ENCODE measurements at regions not wholly inside any gene's neighbourhood (a gene's known extent, or its start where the extent isn't known, plus 50 kb on each side); places are given as distances from the start of the nearest gene placed in this dataset.
"Not testable (repeated sequence)": the region's sequence is repeated elsewhere in the genome, so short reads cannot be mapped to it uniquely, and the experiment has no call there.

DNA sequence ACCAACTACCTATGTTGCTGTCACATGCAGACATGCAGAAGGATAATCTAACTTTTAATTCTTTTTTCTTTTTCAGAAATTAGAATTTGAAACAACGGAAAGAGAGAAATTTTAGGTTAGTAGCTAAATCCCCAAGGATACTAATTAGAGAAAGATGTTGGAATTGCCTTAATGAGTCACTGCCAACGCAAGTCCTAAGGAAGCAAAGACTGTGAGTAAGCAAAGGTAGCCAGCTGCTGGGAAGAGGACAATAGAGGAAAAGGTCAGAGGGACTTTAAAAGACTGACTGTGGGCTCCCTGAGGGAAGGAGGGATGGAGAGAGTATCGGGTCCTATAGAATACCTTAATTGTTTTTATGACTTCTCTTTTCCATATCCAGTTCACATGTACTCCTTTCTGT, 461.9 kb upstream of the PAPPA start:
- H3K4me3 ChIP-seq (ENCODE audit: low read depth in 2 of 2, low read length in 2 of 2) = no peak overlapping the region
- H3K27me3 ChIP-seq (ENCODE audit: control insufficient read depth, insufficient read depth, low read length) = no peaks in the 10 kb centered on the region
- H3K4me1 ChIP-seq (ENCODE audit: control insufficient read depth, insufficient read depth, low read length) = no peaks in the 10 kb centered on the region
- no peaks in the 10 kb centered on the region for H3K9me3 ChIP-seq (ENCODE audit: control insufficient read depth, insufficient read depth, low read depth, low read length)
- in situ Hi-C loops (cut with HindIII; ENCODE audit: low pct_unique_long_range_greater_than_20kb, low sequenced_read_pairs) (no loop called here), intact Hi-C loops (cut with micrococcal nuclease; ENCODE audit: unreplicated experiment) (no loop called here)
- H3K36me3 ChIP-seq (ENCODE audit: control insufficient read depth, insufficient read depth, low read length) = no peaks in the 10 kb centered on the region
- no peak for DNase-seq (ENCODE audit: low read depth, low spot score)
- no peak for TF ChIP-seq SIN3A (IDR thresholded peaks at IDR 0.05; ENCODE audit: borderline replicate concordance, insufficient read depth, low read depth, low read length)
- TF ChIP-seq POLR2AphosphoS5 (IDR thresholded peaks at IDR 0.05; ENCODE audit: low read depth, low read length) = no peak
- TF ChIP-seq, protein P1, sequence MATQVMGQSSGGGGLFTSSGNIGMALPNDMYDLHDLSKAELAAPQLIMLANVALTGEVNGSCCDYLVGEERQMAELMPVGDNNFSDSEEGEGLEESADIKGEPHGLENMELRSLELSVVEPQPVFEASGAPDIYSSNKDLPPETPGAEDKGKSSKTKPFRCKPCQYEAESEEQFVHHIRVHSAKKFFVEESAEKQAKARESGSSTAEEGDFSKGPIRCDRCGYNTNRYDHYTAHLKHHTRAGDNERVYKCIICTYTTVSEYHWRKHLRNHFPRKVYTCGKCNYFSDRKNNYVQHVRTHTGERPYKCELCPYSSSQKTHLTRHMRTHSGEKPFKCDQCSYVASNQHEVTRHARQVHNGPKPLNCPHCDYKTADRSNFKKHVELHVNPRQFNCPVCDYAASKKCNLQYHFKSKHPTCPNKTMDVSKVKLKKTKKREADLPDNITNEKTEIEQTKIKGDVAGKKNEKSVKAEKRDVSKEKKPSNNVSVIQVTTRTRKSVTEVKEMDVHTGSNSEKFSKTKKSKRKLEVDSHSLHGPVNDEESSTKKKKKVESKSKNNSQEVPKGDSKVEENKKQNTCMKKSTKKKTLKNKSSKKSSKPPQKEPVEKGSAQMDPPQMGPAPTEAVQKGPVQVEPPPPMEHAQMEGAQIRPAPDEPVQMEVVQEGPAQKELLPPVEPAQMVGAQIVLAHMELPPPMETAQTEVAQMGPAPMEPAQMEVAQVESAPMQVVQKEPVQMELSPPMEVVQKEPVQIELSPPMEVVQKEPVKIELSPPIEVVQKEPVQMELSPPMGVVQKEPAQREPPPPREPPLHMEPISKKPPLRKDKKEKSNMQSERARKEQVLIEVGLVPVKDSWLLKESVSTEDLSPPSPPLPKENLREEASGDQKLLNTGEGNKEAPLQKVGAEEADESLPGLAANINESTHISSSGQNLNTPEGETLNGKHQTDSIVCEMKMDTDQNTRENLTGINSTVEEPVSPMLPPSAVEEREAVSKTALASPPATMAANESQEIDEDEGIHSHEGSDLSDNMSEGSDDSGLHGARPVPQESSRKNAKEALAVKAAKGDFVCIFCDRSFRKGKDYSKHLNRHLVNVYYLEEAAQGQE (IDR thresholded peaks at IDR 0.05; ENCODE audit: insufficient read depth in 1 of 2, low read depth in 2 of 2, low read length in 1 of 2) = no peak
- no peak for TF ChIP-seq TCF7L2 (IDR thresholded peaks at IDR 0.05; ENCODE audit: low read depth, low read length)
- TF ChIP-seq, protein P2, sequence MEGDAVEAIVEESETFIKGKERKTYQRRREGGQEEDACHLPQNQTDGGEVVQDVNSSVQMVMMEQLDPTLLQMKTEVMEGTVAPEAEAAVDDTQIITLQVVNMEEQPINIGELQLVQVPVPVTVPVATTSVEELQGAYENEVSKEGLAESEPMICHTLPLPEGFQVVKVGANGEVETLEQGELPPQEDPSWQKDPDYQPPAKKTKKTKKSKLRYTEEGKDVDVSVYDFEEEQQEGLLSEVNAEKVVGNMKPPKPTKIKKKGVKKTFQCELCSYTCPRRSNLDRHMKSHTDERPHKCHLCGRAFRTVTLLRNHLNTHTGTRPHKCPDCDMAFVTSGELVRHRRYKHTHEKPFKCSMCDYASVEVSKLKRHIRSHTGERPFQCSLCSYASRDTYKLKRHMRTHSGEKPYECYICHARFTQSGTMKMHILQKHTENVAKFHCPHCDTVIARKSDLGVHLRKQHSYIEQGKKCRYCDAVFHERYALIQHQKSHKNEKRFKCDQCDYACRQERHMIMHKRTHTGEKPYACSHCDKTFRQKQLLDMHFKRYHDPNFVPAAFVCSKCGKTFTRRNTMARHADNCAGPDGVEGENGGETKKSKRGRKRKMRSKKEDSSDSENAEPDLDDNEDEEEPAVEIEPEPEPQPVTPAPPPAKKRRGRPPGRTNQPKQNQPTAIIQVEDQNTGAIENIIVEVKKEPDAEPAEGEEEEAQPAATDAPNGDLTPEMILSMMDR (IDR thresholded peaks at IDR 0.05) = no peak
- no peak for ATAC-seq
- BruUV-seq (replicated peaks) = no TSS peak
- ChIA-PET CTCF (no interaction called here), POLR2A (no interaction called here)
- no peak overlapping the region for H3K27ac ChIP-seq (ENCODE audit: low read length)

DNA sequence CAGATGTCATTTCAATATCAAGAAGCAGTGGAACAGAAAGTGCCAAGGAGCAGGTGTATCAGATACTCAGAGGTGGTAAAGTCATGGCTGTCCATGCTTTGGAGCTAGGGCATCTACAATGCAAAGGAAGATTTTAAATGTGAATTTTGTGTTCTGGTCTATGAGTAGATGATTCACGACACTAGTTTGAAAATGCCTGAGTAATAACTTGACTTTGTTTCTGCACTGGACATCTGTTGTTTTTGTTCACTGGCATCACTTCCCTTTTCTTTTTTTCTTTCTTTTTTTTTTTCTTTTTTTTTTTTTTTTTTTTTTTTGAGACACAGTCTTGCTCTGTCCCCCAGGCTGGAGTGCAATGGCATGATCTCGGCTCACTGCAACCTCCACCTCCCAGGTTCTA, 460.7 kb upstream of the PAPPA start:
- CTCF ChIA-PET; H3K27ac ChIP-seq (ENCODE audit: low read length); intact Hi-C loops (cut with micrococcal nuclease; ENCODE audit: unreplicated experiment): not testable (repeated sequence)

DNA sequence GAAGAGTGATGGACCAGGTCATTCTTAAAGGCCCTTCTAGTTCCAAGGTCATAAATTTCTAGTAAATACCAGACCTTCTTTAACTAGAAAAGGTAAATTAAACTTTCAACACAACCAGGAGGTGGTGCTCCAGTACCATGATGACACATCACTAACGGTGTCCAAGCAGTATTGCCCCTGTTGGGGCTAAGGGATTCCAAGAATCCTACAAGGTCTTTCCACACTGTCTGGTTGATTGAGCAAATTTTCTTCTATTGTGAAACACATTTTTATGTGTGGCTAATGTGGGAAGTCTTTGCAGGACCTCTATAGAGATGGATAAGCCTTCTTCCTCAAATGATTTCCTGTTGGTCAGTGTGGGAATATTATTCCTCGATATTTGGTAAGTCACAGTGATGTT, 459.6 kb upstream of the PAPPA start:
- TF ChIP-seq SIN3A (IDR thresholded peaks at IDR 0.05; ENCODE audit: borderline replicate concordance, insufficient read depth, low read depth, low read length) = no peak
- no peak for TF ChIP-seq POLR2AphosphoS5 (IDR thresholded peaks at IDR 0.05; ENCODE audit: low read depth, low read length)
- TF ChIP-seq, protein P2 (IDR thresholded peaks at IDR 0.05) = no peak; the same call in 1 of the 2 replicates
- TF ChIP-seq, protein P1 (IDR thresholded peaks at IDR 0.05; ENCODE audit: insufficient read depth in 1 of 2, low read depth in 2 of 2, low read length in 1 of 2) = no peak
- TF ChIP-seq TCF7L2 (IDR thresholded peaks at IDR 0.05; ENCODE audit: low read depth, low read length) = no peak
- intact Hi-C loops (cut with micrococcal nuclease; ENCODE audit: unreplicated experiment) = no loop called here
- Histone ChIP-seq H3K36me3 (ENCODE audit: control insufficient read depth, insufficient read depth, low read length) (no peaks in the 10 kb centered on the region), H3K4me3 (ENCODE audit: low read depth in 2 of 2, low read length in 2 of 2) (no peak overlapping the region), H3K9me3 (ENCODE audit: control insufficient read depth, insufficient read depth, low read depth, low read length) (no peaks in the 10 kb centered on the region), H3K4me1 (ENCODE audit: control insufficient read depth, insufficient read depth, low read length) (no peaks in the 10 kb centered on the region), H3K27me3 (ENCODE audit: control insufficient read depth, insufficient read depth, low read length) (no peaks in the 10 kb centered on the region), H3K27ac (ENCODE audit: low read length) (no peak overlapping the region)
- CTCF ChIA-PET = no interaction called here
- in situ Hi-C loops (cut with HindIII; ENCODE audit: low pct_unique_long_range_greater_than_20kb, low sequenced_read_pairs) = no loop called here
- ATAC-seq (no peak), DNase-seq (ENCODE audit: low read depth, low spot score) (no peak)
- BruUV-seq (replicated peaks) = no TSS peak
- POLR2A ChIA-PET = no interaction called here

More for the DNA sequence above, 460.7 kb upstream of the PAPPA start:
- H3K27me3 ChIP-seq (ENCODE audit: control insufficient read depth, insufficient read depth, low read length); in situ Hi-C loops (cut with HindIII; ENCODE audit: low pct_unique_long_range_greater_than_20kb, low sequenced_read_pairs); DNase-seq (ENCODE audit: low read depth, low spot score); H3K4me3 ChIP-seq (ENCODE audit: low read depth in 2 of 2, low read length in 2 of 2); POLR2A ChIA-PET; H3K4me1 ChIP-seq (ENCODE audit: control insufficient read depth, insufficient read depth, low read length); BruUV-seq (replicated peaks); H3K9me3 ChIP-seq (ENCODE audit: control insufficient read depth, insufficient read depth, low read depth, low read length); H3K36me3 ChIP-seq (ENCODE audit: control insufficient read depth, insufficient read depth, low read length); ATAC-seq: not testable (repeated sequence)
